Liver (tissue), 8 donors: ENCODE measurements at regions not wholly inside any gene's neighbourhood (a gene's known extent, or its start where the extent isn't known, plus 50 kb on each side); places are given as distances from the start of the nearest gene placed in this dataset.

Experiments used
- DNase-seq: peaks from one replicate; pipeline ENCODE4 v3.0.0-alpha.2; 2017; ENCODE audit warnings: low spot score
- H3K27ac ChIP-seq, 2 donors: one replicate each; pipeline ENCODE4 v1.7.0; 2013; ENCODE audit warnings: inconsistent platforms in 2 of 2, low read length in 2 of 2, control low read depth in 1 of 2, low read depth in 1 of 2, mild to moderate bottlenecking in 1 of 2
- H3K27me3 ChIP-seq, 4 donors: one replicate each; pipeline versions ENCODE4 v1.6.1 to v1.7.0; 2013; ENCODE audit warnings: low read length in 3 of 4, inconsistent platforms in 1 of 4, mild to moderate bottlenecking in 1 of 4, moderate library complexity in 1 of 4; ENCODE audit not compliant: control insufficient read depth in 4 of 4, insufficient read depth in 4 of 4
- H3K36me3 ChIP-seq, 4 donors: one replicate each; pipeline versions ENCODE4 v1.6.1 to v1.7.0; 2013; ENCODE audit warnings: low read length in 3 of 4, mild to moderate bottlenecking in 3 of 4, low read depth in 1 of 4, moderate library complexity in 1 of 4; ENCODE audit not compliant: control insufficient read depth in 4 of 4, insufficient read depth in 3 of 4
- H3K4me1 ChIP-seq, 4 donors: one replicate each; pipeline versions ENCODE4 v1.6.1 to v1.7.0; 2013; ENCODE audit warnings: low read length in 3 of 4, mild to moderate bottlenecking in 3 of 4, moderate library complexity in 1 of 4; ENCODE audit not compliant: control insufficient read depth in 4 of 4, insufficient read depth in 4 of 4
- H3K4me3 ChIP-seq, 3 donors: one replicate each; pipeline versions ENCODE4 v1.6.1 to v1.7.0; 2013; ENCODE audit warnings: low read length in 3 of 3, control low read depth in 1 of 3, low read depth in 1 of 3, mild to moderate bottlenecking in 1 of 3
- H3K9ac ChIP-seq, 2 donors: one replicate each; pipeline ENCODE4 v1.7.0; 2013; ENCODE audit warnings: low read length in 2 of 2, mild to moderate bottlenecking in 2 of 2, moderate library complexity in 2 of 2, control low read depth in 1 of 2, low read depth in 1 of 2
- H3K9me3 ChIP-seq, 4 donors: one replicate each; pipeline versions ENCODE4 v1.6.1 to v1.7.0; 2013; ENCODE audit warnings: low read length in 3 of 4; ENCODE audit not compliant: control insufficient read depth in 4 of 4
- EGR1 ChIP-seq, 2 donors: IDR thresholded peaks; 2 replicates each; pipeline ENCODE4 v1.6.1; 2016 to 2018; ENCODE audit warnings: antibody characterized with exemption in 2 of 2, low read depth in 2 of 2
- FOXA1 ChIP-seq: IDR thresholded peaks from 2 replicates; pipeline ENCODE4 v1.6.1; 2016; ENCODE audit warnings: antibody characterized with exemption
- FOXA2 ChIP-seq: IDR thresholded peaks from 2 replicates; pipeline ENCODE4 v1.6.1; 2016; ENCODE audit warnings: antibody characterized with exemption
- GABPA ChIP-seq, 2 donors: IDR thresholded peaks in 1 of 2; conservative IDR thresholded peaks in 1 of 2; 2 replicates each; pipeline ENCODE4 v1.6.1; 2016; ENCODE audit warnings: antibody characterized with exemption in 2 of 2, mild to moderate bottlenecking in 1 of 2, moderate library complexity in 1 of 2
- HNF4A ChIP-seq, 2 donors: conservative IDR thresholded peaks; 2 replicates each; pipeline ENCODE4 v1.6.1; 2016; ENCODE audit warnings: antibody characterized with exemption in 2 of 2, mild to moderate bottlenecking in 2 of 2
- HNF4G ChIP-seq: IDR thresholded peaks from 2 replicates; pipeline ENCODE4 v1.6.1; 2016; ENCODE audit warnings: antibody characterized with exemption
- JUND ChIP-seq, 2 donors: IDR thresholded peaks; 2 replicates each; pipeline ENCODE4 v1.6.1; 2016; ENCODE audit warnings: antibody characterized with exemption in 2 of 2
- NR2F2 ChIP-seq: IDR thresholded peaks from 2 replicates; pipeline ENCODE4 v1.6.1; 2016; ENCODE audit warnings: antibody characterized with exemption
- RAD21 ChIP-seq, 2 donors: IDR thresholded peaks; 2 replicates each; pipeline ENCODE4 v1.6.1; 2016; ENCODE audit warnings: antibody characterized with exemption in 2 of 2, mild to moderate bottlenecking in 2 of 2
- RXRA ChIP-seq, 2 donors: IDR thresholded peaks; 2 replicates each; pipeline ENCODE4 v1.6.1; 2017 to 2018; ENCODE audit warnings: antibody characterized with exemption in 2 of 2, mild to moderate bottlenecking in 1 of 2
- SP1 ChIP-seq: IDR thresholded peaks from 2 replicates; pipeline ENCODE4 v1.6.1; 2018; ENCODE audit warnings: antibody characterized with exemption, mild to moderate bottlenecking
- YY1 ChIP-seq: IDR thresholded peaks from 2 replicates; pipeline ENCODE4 v1.6.1; 2016; ENCODE audit warnings: antibody characterized with exemption, mild to moderate bottlenecking
- WGBS: extraction: QIAGEN DNeasy Blood & Tissue Kit; methylation state at CpG from one replicate; pipeline ENCODE4 v1.1.7; 2013; 5-methylcytosine and 5-hydroxymethylcytosine counted together
- TF ChIP-seq, protein P1 (sequence below): IDR thresholded peaks from 2 replicates; pipeline ENCODE4 v1.6.1; 2016; ENCODE audit warnings: antibody characterized with exemption
- TF ChIP-seq, protein P2 (sequence below): IDR thresholded peaks from 2 replicates; pipeline ENCODE4 v1.6.1; 2016; ENCODE audit warnings: antibody characterized with exemption, mild to moderate bottlenecking
- TF ChIP-seq, protein P3 (sequence below): IDR thresholded peaks from 2 replicates; pipeline ENCODE4 v1.6.1; 2016; ENCODE audit warnings: antibody characterized with exemption
- TF ChIP-seq, protein P4 (sequence below): IDR thresholded peaks from 2 replicates; pipeline ENCODE4 v1.6.1; 2016; ENCODE audit warnings: antibody characterized with exemption
- TF ChIP-seq, protein P5 (sequence below): fragments of 150-350 bp; IDR thresholded peaks from 2 replicates; pipeline ENCODE4 v1.5.1; 2017; ENCODE audit warnings: improper control_type of control experiment, low read depth, low read length; ENCODE audit not compliant: missing input control
- donor health status: healthy.
- donor health status: healthy.
- donor health status: healthy.
- donor health status: healthy.
- donor health status: healthy.

DNA sequence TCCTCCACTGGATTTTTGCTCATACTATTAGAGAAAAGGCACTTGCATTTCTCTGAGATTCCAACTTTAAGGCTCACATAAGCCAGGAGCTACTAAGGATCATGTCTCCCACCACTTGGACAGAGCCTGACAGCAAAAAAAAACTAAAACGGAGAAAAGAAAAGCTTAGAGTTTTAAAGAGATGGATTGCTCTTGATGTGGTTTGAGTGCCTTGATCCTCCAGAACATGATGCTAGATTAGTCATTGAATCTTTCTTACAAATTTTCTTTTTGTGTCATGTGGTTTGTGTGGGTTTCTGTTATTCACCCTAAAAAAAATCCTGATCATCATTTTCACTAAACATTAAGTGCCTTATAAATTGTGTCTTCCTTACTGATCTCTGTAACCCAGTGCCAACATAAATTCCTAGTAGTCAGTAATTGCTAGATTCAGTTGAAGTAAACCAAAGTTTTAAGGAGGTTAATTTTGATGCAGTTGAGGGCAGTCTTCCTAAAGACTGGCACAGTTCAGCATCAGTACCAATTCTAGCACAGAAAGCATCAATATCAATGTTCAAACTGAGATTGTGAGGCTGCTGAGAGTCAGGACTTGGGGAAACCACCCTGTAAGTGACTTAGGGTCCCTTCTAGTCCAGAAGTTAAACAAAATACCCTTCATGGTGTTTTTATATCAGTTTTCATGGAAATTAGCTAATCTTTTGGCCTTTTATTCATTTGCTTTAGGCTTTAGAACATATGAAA lies 206.3 kb downstream of the RAD51AP2 start:
- no peaks in the 10 kb centered on the region for H3K4me1 ChIP-seq
- no peaks in the 10 kb centered on the region for H3K27me3 ChIP-seq
- 83% methylated on average over 1 of the region's 1 CpG for WGBS
- no peak overlapping the region for H3K27ac ChIP-seq
- H3K9me3 ChIP-seq: no peaks in the 10 kb centered on the region
- H3K4me3 ChIP-seq: no peak overlapping the region
- no peak for TF ChIP-seq GABPA (IDR thresholded peaks at IDR 0.05 in 1 of 2, conservative IDR thresholded peaks at IDR 0.05 in 1 of 2)
- no peak for TF ChIP-seq FOXA2
- no peak for TF ChIP-seq HNF4G
- no peak for TF ChIP-seq RAD21 (IDR thresholded peaks at IDR 0.05)
- no peak for TF ChIP-seq HNF4A (conservative IDR thresholded peaks at IDR 0.05)
- TF ChIP-seq JUND (IDR thresholded peaks at IDR 0.05): no peak
- TF ChIP-seq RXRA (IDR thresholded peaks at IDR 0.05): no peak
- TF ChIP-seq FOXA1: no peak
- no peak for TF ChIP-seq SP1
- no peak for TF ChIP-seq NR2F2
- TF ChIP-seq, protein P1, sequence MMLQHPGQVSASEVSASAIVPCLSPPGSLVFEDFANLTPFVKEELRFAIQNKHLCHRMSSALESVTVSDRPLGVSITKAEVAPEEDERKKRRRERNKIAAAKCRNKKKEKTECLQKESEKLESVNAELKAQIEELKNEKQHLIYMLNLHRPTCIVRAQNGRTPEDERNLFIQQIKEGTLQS: no peak
- TF ChIP-seq EGR1 (IDR thresholded peaks at IDR 0.05; ENCODE audit: low read depth in 2 of 2): no peak
- TF ChIP-seq YY1: no peak
- TF ChIP-seq, protein P2, sequence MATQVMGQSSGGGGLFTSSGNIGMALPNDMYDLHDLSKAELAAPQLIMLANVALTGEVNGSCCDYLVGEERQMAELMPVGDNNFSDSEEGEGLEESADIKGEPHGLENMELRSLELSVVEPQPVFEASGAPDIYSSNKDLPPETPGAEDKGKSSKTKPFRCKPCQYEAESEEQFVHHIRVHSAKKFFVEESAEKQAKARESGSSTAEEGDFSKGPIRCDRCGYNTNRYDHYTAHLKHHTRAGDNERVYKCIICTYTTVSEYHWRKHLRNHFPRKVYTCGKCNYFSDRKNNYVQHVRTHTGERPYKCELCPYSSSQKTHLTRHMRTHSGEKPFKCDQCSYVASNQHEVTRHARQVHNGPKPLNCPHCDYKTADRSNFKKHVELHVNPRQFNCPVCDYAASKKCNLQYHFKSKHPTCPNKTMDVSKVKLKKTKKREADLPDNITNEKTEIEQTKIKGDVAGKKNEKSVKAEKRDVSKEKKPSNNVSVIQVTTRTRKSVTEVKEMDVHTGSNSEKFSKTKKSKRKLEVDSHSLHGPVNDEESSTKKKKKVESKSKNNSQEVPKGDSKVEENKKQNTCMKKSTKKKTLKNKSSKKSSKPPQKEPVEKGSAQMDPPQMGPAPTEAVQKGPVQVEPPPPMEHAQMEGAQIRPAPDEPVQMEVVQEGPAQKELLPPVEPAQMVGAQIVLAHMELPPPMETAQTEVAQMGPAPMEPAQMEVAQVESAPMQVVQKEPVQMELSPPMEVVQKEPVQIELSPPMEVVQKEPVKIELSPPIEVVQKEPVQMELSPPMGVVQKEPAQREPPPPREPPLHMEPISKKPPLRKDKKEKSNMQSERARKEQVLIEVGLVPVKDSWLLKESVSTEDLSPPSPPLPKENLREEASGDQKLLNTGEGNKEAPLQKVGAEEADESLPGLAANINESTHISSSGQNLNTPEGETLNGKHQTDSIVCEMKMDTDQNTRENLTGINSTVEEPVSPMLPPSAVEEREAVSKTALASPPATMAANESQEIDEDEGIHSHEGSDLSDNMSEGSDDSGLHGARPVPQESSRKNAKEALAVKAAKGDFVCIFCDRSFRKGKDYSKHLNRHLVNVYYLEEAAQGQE: no peak
- TF ChIP-seq, protein P3, sequence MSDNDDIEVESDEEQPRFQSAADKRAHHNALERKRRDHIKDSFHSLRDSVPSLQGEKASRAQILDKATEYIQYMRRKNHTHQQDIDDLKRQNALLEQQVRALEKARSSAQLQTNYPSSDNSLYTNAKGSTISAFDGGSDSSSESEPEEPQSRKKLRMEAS: no peak
- TF ChIP-seq, protein P4, sequence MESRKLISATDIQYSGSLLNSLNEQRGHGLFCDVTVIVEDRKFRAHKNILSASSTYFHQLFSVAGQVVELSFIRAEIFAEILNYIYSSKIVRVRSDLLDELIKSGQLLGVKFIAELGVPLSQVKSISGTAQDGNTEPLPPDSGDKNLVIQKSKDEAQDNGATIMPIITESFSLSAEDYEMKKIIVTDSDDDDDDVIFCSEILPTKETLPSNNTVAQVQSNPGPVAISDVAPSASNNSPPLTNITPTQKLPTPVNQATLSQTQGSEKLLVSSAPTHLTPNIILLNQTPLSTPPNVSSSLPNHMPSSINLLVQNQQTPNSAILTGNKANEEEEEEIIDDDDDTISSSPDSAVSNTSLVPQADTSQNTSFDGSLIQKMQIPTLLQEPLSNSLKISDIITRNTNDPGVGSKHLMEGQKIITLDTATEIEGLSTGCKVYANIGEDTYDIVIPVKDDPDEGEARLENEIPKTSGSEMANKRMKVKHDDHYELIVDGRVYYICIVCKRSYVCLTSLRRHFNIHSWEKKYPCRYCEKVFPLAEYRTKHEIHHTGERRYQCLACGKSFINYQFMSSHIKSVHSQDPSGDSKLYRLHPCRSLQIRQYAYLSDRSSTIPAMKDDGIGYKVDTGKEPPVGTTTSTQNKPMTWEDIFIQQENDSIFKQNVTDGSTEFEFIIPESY: no peak
- TF ChIP-seq, protein P5, sequence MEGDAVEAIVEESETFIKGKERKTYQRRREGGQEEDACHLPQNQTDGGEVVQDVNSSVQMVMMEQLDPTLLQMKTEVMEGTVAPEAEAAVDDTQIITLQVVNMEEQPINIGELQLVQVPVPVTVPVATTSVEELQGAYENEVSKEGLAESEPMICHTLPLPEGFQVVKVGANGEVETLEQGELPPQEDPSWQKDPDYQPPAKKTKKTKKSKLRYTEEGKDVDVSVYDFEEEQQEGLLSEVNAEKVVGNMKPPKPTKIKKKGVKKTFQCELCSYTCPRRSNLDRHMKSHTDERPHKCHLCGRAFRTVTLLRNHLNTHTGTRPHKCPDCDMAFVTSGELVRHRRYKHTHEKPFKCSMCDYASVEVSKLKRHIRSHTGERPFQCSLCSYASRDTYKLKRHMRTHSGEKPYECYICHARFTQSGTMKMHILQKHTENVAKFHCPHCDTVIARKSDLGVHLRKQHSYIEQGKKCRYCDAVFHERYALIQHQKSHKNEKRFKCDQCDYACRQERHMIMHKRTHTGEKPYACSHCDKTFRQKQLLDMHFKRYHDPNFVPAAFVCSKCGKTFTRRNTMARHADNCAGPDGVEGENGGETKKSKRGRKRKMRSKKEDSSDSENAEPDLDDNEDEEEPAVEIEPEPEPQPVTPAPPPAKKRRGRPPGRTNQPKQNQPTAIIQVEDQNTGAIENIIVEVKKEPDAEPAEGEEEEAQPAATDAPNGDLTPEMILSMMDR: no peak
- no peaks in the 10 kb centered on the region for H3K36me3 ChIP-seq
- no peak for DNase-seq
- no peak overlapping the region for H3K9ac ChIP-seq
